Middle frontal gyrus (tissue), 1 donor: ENCODE measurements at regions not wholly inside any gene's neighbourhood (a gene's known extent, or its start where the extent isn't known, plus 50 kb on each side); places are given as distances from the start of the nearest gene placed in this dataset.
A peak's percentile ranks its signal among the peaks of the same experiment; 100 is the strongest.

Experiments
- DNase-seq: peaks from one replicate; pipeline ENCODE4 v3.0.0-alpha.2; 2015; ENCODE audit warnings: low spot score; ENCODE audit errors: extremely low spot score

DNA sequence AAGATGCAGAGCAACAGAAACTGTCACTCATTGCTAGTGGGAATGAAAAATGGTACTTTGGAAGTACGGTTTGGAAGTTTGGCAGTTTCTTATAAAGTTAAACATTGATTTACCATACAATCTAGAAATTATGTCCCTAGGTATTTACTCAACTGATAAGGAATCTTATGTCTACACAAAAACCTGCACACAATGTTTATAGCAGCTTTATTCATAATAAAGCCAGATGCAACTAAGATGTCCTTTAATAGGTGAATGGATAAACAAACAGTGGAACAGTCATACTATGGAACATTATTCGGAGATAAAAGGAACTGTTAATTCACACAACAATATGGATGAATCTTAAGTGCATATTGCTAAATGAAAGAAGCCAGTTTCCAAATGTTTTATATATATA, 96.2 kb upstream of the SIRPA start:
- DNase-seq = no peak

DNA sequence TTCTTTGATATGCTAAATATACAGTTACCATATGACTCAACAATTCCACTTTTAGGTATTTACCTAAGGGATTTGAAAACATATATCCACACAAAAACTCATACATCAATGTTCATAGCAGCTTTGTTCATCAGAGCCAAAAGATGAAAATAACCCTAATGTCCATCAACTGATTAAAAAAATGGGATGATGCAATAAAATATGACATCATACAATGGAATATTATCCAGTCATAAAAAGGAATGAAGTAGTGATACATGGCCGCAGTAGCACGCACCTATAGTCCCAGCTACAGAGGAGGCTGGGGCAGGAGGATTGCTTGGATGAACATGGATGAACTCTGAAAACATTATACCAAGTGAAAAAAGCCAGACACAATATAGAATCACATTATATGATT, 101.4 kb upstream of the SIRPA start:
- no peak for DNase-seq

DNA sequence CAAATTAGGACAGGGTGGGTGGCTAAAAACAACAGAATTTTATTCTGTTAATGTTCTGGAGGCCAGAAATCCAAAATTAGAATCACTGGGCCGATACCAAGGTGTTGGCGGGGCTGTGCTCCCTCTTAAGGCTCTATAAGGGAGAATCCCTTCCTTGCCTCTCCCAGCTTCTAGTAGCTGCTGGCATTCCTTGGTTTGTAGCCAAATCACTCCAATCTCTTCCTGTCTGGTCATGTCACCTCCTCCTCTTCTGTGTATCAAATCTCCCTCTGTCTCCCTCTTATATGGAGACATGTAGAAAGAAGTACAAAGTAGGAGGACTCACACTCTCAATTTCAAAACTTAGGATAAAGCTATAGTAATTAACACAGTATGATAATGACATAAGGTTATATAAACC, 102.9 kb upstream of the SIRPA start:
- DNase-seq = no peak

DNA sequence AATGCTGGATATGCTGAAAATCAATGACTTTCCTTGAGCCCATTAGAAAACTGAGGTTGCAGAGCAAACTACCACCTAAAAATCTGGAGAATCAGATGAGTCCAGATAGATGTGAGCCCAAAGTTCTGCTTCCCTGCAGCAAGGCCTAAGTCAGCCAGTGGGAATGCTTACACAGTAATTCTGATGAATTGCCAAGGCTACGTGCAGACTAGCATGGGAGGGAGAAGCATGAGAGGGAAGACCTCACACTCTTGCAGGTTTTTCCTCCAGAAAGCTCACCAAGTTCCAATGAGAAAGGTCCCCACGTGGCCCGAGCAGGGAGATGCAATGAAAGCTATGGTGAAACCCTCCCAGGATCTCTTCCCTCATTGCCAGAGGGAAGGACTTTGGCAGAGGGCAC, 104.8 kb upstream of the SIRPA start:
- no peak for DNase-seq

DNA sequence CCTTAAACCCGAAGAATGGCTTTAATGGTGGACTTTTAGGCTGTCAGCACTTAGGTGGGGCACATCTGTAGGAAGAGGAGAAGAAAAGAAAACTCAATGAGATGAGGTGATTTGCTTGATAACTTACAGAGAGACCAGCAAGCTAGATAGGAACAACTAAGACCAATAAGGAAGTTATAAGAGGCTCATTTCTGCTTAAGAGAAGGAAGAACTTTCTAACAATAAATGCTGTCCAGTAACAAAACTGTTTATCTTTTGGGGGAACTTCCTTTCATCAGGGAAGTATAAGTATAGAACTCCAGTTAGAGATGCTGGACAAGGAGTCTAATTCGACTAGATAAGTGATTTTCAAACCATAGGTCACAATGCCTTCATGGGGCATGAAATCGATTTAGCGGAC, 107.2 kb upstream of the SIRPA start:
- DNase-seq = no peak

DNA sequence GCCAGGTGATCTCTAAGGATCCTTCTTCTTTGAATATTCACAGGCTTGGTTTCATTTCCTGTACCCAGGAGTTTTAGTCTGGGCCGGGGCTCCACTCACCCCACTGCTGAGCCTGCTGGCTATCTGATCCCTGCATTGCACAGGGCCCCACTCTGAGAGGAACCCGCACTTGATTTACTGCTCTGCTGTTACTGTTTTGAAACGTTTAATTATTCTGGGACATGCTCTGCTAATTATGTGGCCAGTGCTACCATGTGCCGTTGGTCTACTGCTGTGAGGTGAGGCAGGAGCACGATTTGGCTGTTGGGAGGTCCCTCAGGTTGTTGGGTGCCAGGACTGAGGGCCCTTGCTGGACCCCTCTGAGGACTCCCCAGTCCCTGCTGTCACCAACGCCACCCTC, 108.7 kb upstream of the SIRPA start:
- DNase-seq = no peak

DNA sequence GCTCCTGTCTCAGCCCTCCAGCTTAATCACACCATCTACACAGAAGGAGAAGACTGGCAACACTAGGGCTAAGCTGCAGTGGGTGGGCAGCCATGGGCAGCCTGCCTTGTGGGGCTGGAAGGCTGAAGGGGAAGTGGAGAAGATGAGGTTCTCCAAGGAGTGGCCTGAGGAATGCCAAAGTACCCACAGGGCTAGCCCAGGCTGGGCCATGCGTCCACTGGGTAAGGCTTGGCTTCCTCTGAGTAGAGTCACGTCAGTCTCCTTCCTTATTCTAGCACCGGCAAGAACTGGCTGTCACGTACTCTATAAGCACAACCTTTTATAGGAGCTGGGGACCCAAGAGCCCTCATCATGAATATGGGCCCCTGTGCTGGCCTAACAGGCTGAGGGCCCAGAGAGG, 110.6 kb upstream of the SIRPA start:
- no peak for DNase-seq

DNA sequence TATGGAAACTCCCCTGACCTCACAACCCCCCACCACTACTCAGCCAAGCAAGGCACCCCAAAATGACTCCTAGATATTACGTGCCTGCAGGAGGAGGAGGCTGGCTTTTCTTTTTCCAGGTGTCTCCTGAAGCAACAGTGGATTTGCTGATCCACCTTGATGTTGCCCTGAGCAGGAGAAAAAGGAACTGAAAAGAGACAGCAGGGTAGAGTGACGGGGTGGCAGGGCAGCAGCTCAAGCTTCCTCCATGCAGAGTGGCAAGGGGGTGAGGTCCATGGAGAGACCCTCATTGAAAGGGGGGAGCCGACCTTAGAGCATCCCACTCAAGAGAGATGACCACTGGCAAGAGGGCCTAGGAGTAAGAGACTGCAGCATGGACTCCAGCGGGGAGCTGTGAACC, 112.0 kb upstream of the SIRPA start:
- DNase-seq = no peak

DNA sequence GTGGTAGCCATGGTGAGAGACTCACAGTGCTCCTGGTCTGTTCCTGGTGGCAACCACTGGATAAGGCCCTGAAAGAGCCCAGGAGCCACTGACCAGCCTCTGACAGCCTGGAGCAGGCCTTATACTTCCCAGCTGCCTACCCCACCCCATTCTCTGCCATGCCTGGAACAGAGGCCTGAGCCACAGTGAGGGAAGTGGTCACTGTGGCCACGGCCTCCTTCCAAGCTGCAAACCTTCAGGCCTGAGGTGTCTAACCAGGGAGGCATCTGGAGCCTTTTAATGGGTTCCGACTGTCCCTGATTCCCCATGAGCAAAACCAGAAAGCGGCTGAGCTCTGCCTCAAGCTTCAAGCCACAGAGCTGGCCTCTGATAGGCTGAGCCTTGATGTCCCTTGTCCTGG, 113.0 kb upstream of the SIRPA start:
- no peak for DNase-seq

DNA sequence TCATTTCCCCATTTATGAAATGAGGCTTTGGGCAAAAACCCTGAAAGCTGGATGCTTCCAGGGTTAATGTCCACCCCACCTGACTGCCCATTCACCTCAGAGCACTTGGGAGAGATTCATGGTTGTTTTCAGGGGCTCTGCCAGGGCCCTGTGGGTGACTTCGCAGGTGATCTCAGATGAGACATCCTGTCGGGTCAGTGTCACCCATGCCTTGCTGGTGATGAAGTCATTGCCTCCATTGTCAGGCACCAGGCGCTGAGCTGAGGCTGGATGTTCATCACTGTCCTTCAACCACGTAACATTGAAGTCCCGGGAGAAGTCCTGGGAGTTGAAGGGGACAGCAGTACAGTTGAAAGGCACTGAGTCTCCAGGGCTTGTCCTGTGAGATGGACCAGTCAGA, 115.6 kb upstream of the SIRPA start:
- no peak for DNase-seq

DNA sequence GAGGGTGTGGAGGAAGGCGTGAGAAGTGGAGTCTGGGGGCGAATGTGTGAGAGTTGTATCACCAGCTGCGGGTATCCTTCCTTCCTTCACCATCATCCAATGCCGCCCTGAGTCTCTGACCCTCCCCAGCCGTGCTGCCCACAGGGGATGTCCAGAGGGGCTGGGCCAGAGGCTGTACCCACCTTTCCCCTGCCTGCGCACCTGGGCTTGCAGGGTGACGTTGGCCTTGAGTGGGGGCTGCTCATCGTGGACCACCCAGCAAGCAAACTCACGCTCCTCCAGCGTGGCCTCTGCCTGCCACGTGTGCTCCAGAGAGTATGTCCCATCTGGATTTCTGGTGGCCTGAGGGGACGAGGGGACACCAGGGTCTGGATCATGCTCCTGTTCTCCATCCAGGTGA, 116.9 kb upstream of the SIRPA start:
- DNase-seq = no peak

DNA sequence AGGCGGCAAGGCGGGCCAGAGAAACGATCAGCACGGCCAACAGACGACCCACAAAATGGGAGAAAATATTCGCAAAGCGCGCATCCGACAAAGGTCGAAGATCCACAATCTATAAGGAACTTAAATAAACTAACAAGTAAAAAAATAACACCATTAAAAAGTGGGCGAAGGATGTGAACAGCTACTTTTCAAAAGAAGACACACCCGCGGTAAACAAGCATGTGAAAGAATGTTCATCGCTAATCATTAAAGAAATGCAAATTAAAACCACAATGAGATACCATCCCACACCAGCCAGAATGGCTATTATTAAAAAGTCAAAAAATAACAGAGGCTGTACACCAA, 117.8 kb upstream of the SIRPA start:
- DNase-seq = no peak

DNA sequence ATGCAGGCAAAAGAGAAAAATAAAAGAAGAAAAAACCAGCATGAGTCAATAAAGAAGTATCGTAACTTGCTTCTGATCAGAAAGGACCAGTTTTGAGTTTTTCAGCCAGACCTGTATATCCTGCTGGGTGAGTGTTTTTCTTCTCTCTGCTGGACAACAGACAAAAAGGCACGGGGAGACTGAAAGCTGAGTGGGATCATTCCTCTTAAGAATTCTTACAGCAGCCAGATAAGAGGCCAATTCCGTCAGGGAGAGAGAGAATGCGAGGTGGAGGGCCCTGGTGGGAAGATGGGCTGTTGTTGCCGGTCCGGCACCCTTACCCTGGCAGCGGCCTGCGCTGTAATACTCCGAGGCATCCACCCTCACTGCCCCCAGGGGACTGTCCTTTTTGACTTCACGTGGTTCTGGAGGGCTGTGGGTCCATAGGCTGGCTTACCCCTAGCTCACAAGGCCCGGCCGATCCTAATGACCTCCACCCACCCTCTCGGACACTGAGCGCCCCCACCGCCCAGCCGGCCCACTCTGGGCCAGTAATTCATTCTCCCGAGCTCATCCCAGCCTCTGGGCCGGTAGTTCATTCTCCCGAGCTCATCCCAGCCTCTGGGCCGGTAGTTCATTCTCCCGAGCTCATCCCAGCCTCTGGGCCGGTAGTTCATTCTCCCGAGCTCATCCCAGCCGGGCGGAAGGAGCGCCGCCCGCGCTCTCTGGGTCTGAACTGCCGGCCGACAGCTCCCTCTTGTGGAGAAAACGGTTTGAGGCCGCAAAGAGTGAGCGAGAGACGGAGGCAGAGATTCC, 118.3 kb upstream of the SIRPA start:
- peak; percentile 84 for DNase-seq

DNA sequence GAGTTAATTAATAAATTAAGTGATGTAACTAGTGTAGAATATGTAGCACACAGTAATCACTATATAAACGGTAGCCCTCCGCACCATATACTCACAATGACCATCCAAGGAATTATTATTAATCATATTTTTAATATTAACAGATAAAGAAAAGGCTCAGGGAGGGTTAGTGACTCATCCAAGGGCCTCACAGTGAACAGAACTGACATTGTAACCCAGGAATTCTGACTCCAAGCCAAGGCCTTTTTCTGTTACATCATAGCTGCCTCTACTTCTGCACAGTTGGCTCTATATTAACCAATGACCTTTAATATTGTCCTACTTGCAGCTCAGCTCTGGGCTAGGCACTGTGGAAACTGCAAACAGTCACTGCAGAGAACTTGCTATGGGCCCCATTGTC, 117.5 kb upstream of the SIRPG start:
- DNase-seq = no peak

DNA sequence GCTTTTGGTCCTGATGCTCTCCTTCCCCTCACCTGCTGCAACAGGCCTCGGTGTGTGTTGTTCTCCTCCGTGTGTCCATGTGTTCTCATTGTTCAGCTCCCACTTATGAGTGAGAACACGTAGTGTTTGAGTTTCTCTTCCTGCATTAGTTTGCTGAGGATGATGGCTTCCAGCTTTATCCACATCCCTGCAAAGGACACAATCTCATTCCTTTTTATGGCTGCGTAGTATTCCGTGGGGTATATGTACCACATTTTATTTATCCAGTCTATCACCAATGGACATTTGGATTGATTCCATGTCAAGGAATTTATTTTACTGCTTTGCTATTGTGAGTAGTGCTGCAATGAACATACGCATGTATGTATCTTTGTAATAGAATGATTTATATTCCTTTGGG, 116.9 kb upstream of the SIRPG start:
- no peak for DNase-seq

DNA sequence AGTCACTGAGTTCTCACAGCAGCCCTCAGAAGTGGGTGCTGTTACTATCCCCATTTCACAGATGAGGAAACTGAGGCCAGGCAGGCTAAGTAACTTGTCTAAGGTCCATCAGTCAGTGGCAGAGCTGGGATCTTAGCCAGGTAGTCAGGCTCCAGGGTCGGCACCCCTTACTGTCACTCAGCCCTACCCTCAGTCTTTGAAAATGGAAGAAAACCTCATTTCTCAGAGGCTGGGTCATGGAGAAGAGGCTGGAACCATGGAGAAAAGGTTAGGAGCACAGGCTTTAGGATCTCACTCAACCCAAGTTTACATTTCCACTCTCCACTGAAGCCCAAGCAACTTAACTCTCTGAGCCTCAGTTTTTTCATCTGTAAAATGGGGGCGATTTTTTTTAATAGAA, 116.2 kb upstream of the SIRPG start:
- no peak for DNase-seq

DNA sequence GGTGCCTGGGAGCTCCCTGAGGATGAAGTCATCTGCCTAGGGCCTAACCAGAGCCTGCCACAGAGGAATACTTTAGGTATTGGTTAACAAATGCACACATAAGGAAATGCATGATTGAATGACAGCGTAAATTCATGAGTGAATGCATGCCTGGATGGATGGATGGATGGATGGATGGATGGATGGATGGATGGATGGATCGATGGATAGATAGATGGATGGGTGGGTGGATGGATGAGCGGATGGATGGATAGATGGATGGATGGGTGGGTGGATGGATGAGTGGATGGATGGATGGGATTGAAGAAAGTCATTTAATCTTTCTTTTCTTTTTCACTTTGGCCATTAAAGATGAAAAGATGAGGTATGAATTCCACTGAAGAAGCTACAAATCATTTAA, 111.9 kb upstream of the SIRPG start:
- DNase-seq = no peak

DNA sequence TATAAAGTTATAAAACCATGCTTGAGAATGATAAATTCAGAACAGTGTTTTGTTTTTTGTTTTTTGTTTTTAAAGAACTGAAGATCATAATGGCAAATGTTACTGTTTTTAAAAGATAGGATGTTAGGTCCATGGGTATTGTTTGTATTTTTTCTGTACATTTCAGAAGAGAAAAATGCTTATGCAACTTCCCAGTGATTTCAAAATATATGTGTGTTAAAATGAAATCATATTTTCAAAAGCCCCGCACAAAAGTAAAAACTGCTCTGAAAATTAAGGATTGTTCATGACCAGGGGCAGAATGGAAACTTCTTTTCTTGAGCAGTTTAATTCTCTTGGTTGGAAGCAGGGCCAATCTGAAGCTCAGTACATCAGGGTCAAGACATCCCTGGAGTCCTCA, 109.2 kb upstream of the SIRPG start:
- no peak for DNase-seq

DNA sequence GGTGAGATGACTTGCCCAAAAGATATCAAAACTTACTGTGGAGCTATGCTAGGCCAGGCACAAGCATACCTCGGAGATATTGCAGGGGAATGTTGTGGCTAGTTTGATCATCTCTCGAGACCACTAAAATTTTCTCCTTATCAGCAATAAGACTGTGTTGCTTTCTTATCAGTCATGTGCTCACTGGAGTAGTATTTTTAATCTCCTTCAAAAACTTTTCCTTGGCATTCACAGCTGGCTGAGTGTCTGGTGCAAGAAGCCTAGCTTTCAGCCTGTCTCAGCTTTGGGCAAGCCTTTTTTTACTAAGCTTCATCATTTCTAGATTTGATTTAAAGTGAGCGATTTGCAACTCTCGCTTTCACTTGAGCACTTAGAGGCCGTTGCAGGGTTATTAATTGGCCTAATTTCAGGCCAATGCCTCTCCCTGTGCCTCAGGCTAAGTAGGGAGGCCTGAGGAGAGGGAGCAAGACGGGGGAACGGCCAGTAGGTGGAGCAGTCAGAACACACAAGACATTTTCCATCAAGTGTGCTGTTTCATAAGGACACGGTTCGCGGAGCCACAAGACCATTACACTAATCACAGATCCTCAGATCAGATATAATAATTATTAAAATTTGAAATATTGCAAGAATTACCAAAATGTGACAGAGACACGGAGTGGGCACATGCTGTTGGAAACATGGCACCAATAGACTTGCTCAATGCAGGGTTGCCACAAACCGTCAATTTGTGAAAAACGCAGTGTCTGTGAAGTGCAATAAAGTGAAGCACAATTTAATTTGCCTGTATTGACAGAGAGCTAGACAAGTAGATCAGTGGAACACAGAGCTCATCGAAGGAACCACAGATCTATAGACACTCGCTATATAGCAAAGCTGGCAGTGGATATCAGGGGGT, 106.8 kb upstream of the SIRPG start:
- peak; percentile 43 for DNase-seq

DNA sequence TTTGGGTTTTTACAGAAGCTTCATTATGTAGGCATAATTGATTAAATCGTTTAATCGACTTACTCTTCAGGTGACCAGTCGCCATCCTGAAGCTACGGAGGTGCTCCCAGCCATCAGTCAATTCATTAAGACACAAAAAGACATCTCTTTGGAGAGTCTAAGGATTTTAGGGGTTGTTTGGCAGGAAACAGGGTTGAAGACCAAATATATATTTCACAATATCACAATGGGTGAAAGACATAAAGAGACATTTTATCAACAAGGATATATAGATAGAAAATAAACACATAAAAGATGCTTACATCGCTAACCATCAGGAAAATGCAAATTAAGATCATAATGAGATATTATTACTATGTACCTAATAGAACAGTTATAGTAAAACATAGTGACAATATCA, 104.0 kb upstream of the SIRPG start:
- DNase-seq = no peak

DNA sequence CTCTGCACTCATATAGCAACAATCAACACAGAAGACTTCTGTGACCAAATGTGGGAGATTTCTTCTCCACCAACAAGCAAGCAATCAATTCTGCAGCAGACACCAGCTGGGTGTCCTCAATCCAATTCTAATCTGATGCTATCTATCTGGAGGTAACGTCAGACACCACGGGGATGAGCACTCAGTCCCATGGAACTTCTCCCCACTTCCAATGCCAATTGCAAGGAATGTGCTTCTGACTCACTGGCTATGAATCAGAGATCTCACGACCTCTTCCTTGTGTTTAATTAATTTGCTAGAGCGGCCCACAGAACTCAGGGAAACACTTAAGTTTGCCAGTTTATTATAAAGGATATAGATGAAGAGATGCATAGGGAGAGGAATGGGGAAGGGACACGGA, 103.5 kb upstream of the SIRPG start:
- DNase-seq = no peak

DNA sequence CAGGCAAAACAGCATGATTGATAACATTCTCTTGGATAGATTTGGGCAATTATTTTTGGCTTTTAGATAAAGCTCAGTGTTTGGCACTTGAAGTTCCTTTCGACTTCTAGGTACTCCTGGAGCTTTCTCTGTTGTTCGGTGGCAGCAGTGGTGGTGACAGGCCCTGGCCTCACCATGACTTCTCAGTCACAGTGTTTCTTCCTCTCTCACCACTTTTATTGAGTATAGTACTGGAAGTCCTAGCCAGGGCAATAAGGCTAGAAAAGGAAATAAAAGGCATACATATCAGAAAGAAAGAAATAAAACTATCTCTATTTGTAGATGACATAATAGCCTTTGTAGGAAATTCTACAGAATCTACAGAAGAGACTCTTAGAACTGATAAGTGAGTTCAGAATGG, 101.2 kb upstream of the SIRPG start:
- DNase-seq = no peak
